Right cardiac atrium (tissue), 5 donors: ENCODE measurements at regions not wholly inside any gene's neighbourhood (a gene's known extent, or its start where the extent isn't known, plus 50 kb on each side); places are given as distances from the start of the nearest gene placed in this dataset.

Source experiments
- ATAC-seq, 2 donors: fragments of 200-7000 bp; cut with Tn5 transposase; one replicate each; pipeline versions ENCODE4 v1.8.0 to v1.9.1; 2020; ENCODE audit warnings: moderate library complexity in 2 of 2, mild to moderate bottlenecking in 1 of 2
- DNase-seq, 3 donors: peaks; one replicate each; pipeline ENCODE4 v3.0.0-alpha.2; 2020
- H3K27ac ChIP-seq: one replicate; pipeline ENCODE4 v1.5.1; 2013; ENCODE audit warnings: mild to moderate bottlenecking, low read length, control low read depth, moderate library complexity
- H3K27me3 ChIP-seq: one replicate; pipeline ENCODE4 v1.6.1; 2013; ENCODE audit not compliant: control insufficient read depth, insufficient read depth
- H3K4me1 ChIP-seq: one replicate; pipeline ENCODE4 v1.6.1; 2013; ENCODE audit warnings: low read length; ENCODE audit not compliant: control insufficient read depth, insufficient read depth
- H3K4me3 ChIP-seq: one replicate; pipeline ENCODE4 v1.5.1; 2013; ENCODE audit warnings: low read length, control low read depth
- H3K9me3 ChIP-seq: one replicate; pipeline ENCODE4 v1.6.1; 2013; ENCODE audit warnings: low read length; ENCODE audit not compliant: control insufficient read depth
- whole genome bisulfite sequencing: extraction: QIAGEN DNeasy Blood & Tissue Kit; methylation state at CpG from one replicate; pipeline ENCODE4 v1.1.7; 2013; 5-methylcytosine and 5-hydroxymethylcytosine counted together
- intact Hi-C, 4 donors: fragments of 100-400 bp; cut with DNase I; formaldehyde crosslinking; loops; one replicate each; pipeline versions ENCODE4 v1.11.0 to v1.14.0; 2022 to 2023
- donor health status: healthy with polysubstance abuse.
- donor health status: DM: no; HTN: yes; CAD: no.
- donor health status: DM: no; HTN: no; CAD: no.
- donor health status: DM: no; HTN: yes; CAD: no; lungs with severe emphysema.
- donor health status: DM: yes; HTN: yes; CAD: no.

DNA sequence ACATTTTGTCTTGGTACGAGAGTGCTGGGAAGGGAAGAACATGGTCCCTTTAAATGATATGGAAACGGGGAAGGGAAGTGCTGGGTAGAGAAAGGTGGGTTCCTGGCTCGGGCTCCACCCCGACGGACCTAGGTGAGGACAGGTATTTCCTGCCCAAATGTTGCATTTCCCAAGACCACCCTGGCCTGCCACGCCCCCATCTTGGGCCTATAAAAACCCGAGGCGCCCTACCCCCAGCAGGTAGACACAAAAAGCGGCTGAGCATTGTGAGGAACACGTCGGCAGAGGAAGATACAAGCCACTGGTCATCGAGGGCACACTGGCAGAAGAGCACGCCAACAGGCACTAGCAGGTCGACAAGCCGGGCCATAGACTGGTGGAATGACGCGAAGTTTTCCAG is 99.4 kb downstream of the AASDHPPT start:
- Histone ChIP-seq H3K4me3 (no peak overlapping the region), H3K9me3 (no peaks in the 10 kb centered on the region), H3K27ac (no peak overlapping the region), H3K27me3 (no peaks in the 10 kb centered on the region), H3K4me1 (no peaks in the 10 kb centered on the region)
- ATAC-seq: no peak
- 91% methylated on average over 17 of the region's 17 CpGs for WGBS
- no peak for DNase-seq
- intact Hi-C loops: no loop called here

GRCh38 chr11:106177311-106177710 is 99.8 kb downstream of the AASDHPPT start:
- 71% methylated on average over 6 of the region's 6 CpGs for WGBS
- no peak overlapping the region for H3K4me3 ChIP-seq
- DNase-seq (no peak), ATAC-seq (no peak)
- no peaks in the 10 kb centered on the region for H3K9me3 ChIP-seq
- H3K4me1 ChIP-seq: no peaks in the 10 kb centered on the region
- intact Hi-C loops: no loop called here
- H3K27ac ChIP-seq: no peak overlapping the region
- no peaks in the 10 kb centered on the region for H3K27me3 ChIP-seq

- Histone ChIP-seq H3K9me3 (no peaks in the 10 kb centered on the region), H3K4me1 (no peaks in the 10 kb centered on the region), H3K27ac (no peak overlapping the region), H3K4me3 (no peak overlapping the region), H3K27me3 (no peaks in the 10 kb centered on the region)
- 82% methylated on average over 1 of the region's 1 CpG for WGBS
- no peak for ATAC-seq
- intact Hi-C loops: no loop called here
- DNase-seq: no peak
Measured at GRCh38 chr11:106178361-106178760, 100.9 kb downstream of the AASDHPPT start.

GRCh38 chr11:106179048-106179447 is 101.6 kb downstream of the AASDHPPT start:
- ATAC-seq: no peak
- intact Hi-C loops: no loop called here
- DNase-seq: no peak
- WGBS: 88% methylated on average over 1 of the region's 1 CpG
- H3K27me3 ChIP-seq: no peaks in the 10 kb centered on the region
- H3K4me1 ChIP-seq: no peaks in the 10 kb centered on the region
- H3K27ac ChIP-seq: no peak overlapping the region
- no peaks in the 10 kb centered on the region for H3K9me3 ChIP-seq
- no peak overlapping the region for H3K4me3 ChIP-seq

GRCh38 chr11:106186630-106187029 is 109.2 kb downstream of the AASDHPPT start:
- no peak for ATAC-seq
- 63% methylated on average over 2 of the region's 2 CpGs for WGBS
- Histone ChIP-seq H3K27ac (no peak overlapping the region), H3K4me1 (no peaks in the 10 kb centered on the region), H3K4me3 (no peak overlapping the region), H3K9me3 (no peaks in the 10 kb centered on the region), H3K27me3 (no peaks in the 10 kb centered on the region)
- DNase-seq: no peak
- intact Hi-C loops: no loop called here

DNA sequence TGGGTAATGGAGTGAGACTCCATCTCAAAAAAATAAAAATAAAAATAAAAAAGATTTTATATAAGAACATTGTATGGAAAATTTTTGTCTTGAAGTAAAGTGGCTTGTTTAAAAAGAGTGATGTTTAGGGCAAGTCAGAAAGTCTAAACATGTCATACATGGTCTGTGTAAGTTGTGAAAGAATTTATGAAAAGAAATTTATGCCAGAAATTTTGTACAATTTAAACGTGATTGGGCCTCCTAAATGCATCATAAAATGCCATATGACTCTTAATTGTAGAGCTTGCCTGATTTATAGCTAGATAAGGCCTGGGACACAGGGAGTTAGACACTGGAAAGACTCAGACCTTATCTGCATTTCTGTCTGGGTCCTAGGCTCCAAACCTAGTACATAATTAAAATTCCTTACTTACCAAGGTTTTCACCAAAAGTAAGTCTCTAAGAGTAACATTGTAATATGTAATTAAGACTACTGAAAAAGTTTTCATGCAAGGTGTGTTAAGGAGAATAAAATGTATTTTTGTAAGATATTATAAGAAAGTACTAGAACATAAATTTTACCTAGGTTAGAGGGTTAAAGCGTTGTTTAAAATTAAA is 110.5 kb downstream of the AASDHPPT start:
- WGBS: 41% methylated on average over 2 of the region's 2 CpGs
- intact Hi-C loops: no loop called here

DNA sequence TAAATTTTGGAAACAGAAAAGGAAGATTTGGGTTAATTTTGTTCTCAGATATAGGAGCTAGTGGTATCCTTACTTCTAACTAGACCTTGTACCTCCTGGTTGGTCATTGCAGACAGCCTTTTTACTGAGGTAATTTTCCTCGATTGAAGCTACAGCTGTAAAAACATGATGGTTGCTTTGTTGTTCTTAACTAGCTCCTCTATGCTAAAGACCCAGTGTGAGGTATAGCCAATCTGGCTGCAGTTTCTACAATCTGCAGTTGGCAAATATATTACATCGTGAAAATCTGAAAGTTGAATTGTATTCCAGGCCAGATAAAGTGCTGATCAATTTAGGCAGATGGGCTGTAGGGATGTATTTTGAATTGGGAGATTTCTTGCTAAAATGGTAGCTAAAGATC is 116.5 kb downstream of the AASDHPPT start:
- Histone ChIP-seq H3K4me3 (no peak overlapping the region), H3K27ac (no peak overlapping the region), H3K27me3 (no peaks in the 10 kb centered on the region), H3K9me3 (no peaks in the 10 kb centered on the region), H3K4me1 (no peaks in the 10 kb centered on the region)
- DNase-seq (no peak), ATAC-seq (no peak)
- WGBS: 54% methylated on average over 2 of the region's 2 CpGs
- intact Hi-C loops: no loop called here

More for the DNA sequence above, 110.5 kb downstream of the AASDHPPT start:
- Histone ChIP-seq H3K4me1 (no peaks in the 10 kb centered on the region), H3K4me3 (no peak overlapping the region), H3K27me3 (no peaks in the 10 kb centered on the region), H3K9me3 (no peaks in the 10 kb centered on the region), H3K27ac (no peak overlapping the region)
- ATAC-seq: no peak
- DNase-seq: no peak

- no peaks in the 10 kb centered on the region for H3K4me1 ChIP-seq
- intact Hi-C loops: no loop called here
- DNase-seq (no peak), ATAC-seq (no peak)
- H3K9me3 ChIP-seq: no peaks in the 10 kb centered on the region
- no peak overlapping the region for H3K4me3 ChIP-seq
- H3K27ac ChIP-seq: no peak overlapping the region
- H3K27me3 ChIP-seq: no peaks in the 10 kb centered on the region
Measured at GRCh38 chr11:106197438-106197837, 120.0 kb downstream of the AASDHPPT start.

- Histone ChIP-seq H3K4me1 (no peaks in the 10 kb centered on the region), H3K4me3 (no peak overlapping the region), H3K27me3 (no peaks in the 10 kb centered on the region), H3K9me3 (no peaks in the 10 kb centered on the region), H3K27ac (no peak overlapping the region)
- intact Hi-C loops: no loop called here
- DNase-seq (no peak), ATAC-seq (no peak)
- 97% methylated on average over 1 of the region's 1 CpG for WGBS
Measured at GRCh38 chr11:106202935-106203620, 125.6 kb downstream of the AASDHPPT start.

- H3K27me3 ChIP-seq: no peaks in the 10 kb centered on the region
- WGBS: 32% methylated on average over 6 of the region's 6 CpGs
- DNase-seq: no peak
- no peak overlapping the region for H3K4me3 ChIP-seq
- no peak overlapping the region for H3K27ac ChIP-seq
- no peaks in the 10 kb centered on the region for H3K9me3 ChIP-seq
- no peaks in the 10 kb centered on the region for H3K4me1 ChIP-seq
- ATAC-seq: no peak
- intact Hi-C loops: no loop called here
Measured at GRCh38 chr11:106208760-106209159, 131.3 kb downstream of the AASDHPPT start.

- H3K27me3 ChIP-seq: no peaks in the 10 kb centered on the region
- DNase-seq (no peak), ATAC-seq (no peak)
- no peaks in the 10 kb centered on the region for H3K4me1 ChIP-seq
- H3K4me3 ChIP-seq: no peak overlapping the region
- WGBS: 77% methylated on average over 2 of the region's 2 CpGs
- H3K27ac ChIP-seq: no peak overlapping the region
- no peaks in the 10 kb centered on the region for H3K9me3 ChIP-seq
- intact Hi-C loops: no loop called here
Measured at GRCh38 chr11:106212081-106212480, 134.6 kb downstream of the AASDHPPT start.

GRCh38 chr11:106216281-106216680 is 138.8 kb downstream of the AASDHPPT start:
- H3K27me3 ChIP-seq: no peaks in the 10 kb centered on the region
- H3K27ac ChIP-seq: no peak overlapping the region
- 32% methylated on average over 1 of the region's 1 CpG for WGBS
- DNase-seq (peak in 1 of 3 donors; percentile 54), ATAC-seq (no peak)
- H3K9me3 ChIP-seq: no peaks in the 10 kb centered on the region
- no peaks in the 10 kb centered on the region for H3K4me1 ChIP-seq
- no peak overlapping the region for H3K4me3 ChIP-seq
- intact Hi-C loops: no loop called here
